H1 (cell line): ENCODE measurements at regions not wholly inside any gene's neighbourhood (a gene's known extent, or its start where the extent isn't known, plus 50 kb on each side); places are given as distances from the start of the nearest gene placed in this dataset.

ENCODE experiments used
- ASH2L ChIP-seq: fragments of 200-600, 300-600 bp; sonication (generic); IDR thresholded peaks from one replicate; pipeline ENCODE4 v1.7.1; 2017; ENCODE audit warnings: low read length
- BACH1 ChIP-seq: IDR thresholded peaks from 2 replicates; pipeline ENCODE4 v1.6.1; 2012; ENCODE audit warnings: low read length, improper control_type of control experiment
- BCL11A ChIP-seq, 2 experiments: IDR thresholded peaks; one replicate each; pipeline ENCODE4 v1.6.1; 2011; ENCODE audit warnings: low read depth in 2 of 2, low read length in 2 of 2, mild to moderate bottlenecking in 2 of 2
- EZH2 ChIP-seq: fragments of 200-600 bp; sonication (generic); IDR thresholded peaks from 2 replicates; pipeline ENCODE4 v1.7.1; 2012; ENCODE audit warnings: low read depth, mild to moderate bottlenecking, moderate library complexity, low read length, inconsistent platforms; ENCODE audit not compliant: severe bottlenecking
- FOSL1 ChIP-seq: IDR thresholded peaks from 2 replicates; pipeline ENCODE4 v1.6.1; 2011; ENCODE audit warnings: mild to moderate bottlenecking, low read depth, low read length, moderate library complexity; ENCODE audit not compliant: insufficient read depth
- NRF1 ChIP-seq: IDR thresholded peaks from 2 replicates; pipeline ENCODE4 v1.6.1; 2011; ENCODE audit warnings: mild to moderate bottlenecking, low read depth, low read length, improper control_type of control experiment
- RAD21 ChIP-seq, 2 experiments: IDR thresholded peaks in 1 of 2; conservative IDR thresholded peaks in 1 of 2; 2 replicates each; pipeline ENCODE4 v1.6.1; 2011; ENCODE audit warnings: low read depth in 2 of 2, low read length in 2 of 2, improper control_type of control experiment in 1 of 2, inconsistent platforms in 1 of 2, mild to moderate bottlenecking in 1 of 2, moderate library complexity in 1 of 2
- TF ChIP-seq, protein P1 (sequence below): fragments of 300-600 bp; sonication (generic); IDR thresholded peaks from 2 replicates; pipeline ENCODE4 v1.7.1; 2012; ENCODE audit warnings: low read length, moderate library complexity, mild to moderate bottlenecking, inconsistent platforms; ENCODE audit not compliant: insufficient replicate concordance

DNA sequence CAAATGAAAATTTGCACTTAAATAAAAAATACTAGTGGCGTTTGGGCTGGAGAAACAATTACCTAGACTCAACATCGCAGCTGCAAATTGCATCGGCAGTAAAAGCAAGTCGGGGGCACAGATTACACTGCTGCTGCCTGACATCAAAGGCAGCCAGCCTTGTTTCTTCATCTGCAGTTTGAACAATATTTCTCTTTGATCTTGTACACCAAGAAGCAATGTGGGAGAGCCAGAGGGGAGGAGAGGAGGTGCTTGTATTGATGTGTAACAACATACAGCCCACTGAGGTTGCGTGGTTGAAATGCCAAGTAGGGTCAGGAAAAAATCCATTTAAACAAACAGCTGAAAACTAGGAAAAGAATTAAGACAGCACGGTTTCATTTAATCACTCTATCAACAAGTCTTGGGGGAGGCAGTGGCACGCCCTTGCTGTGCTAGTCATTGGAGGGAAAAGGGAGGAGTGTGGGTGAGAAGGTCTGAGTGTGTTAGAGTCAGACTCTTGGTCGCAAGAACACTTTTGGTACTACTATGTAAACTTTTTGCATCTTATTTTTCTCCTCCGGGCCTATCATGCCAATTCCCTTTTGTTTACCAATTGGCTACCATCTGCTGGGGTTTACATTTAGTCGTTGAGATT is 456.5 kb downstream of the OMA1 start (continued):
- TF ChIP-seq, protein P1, sequence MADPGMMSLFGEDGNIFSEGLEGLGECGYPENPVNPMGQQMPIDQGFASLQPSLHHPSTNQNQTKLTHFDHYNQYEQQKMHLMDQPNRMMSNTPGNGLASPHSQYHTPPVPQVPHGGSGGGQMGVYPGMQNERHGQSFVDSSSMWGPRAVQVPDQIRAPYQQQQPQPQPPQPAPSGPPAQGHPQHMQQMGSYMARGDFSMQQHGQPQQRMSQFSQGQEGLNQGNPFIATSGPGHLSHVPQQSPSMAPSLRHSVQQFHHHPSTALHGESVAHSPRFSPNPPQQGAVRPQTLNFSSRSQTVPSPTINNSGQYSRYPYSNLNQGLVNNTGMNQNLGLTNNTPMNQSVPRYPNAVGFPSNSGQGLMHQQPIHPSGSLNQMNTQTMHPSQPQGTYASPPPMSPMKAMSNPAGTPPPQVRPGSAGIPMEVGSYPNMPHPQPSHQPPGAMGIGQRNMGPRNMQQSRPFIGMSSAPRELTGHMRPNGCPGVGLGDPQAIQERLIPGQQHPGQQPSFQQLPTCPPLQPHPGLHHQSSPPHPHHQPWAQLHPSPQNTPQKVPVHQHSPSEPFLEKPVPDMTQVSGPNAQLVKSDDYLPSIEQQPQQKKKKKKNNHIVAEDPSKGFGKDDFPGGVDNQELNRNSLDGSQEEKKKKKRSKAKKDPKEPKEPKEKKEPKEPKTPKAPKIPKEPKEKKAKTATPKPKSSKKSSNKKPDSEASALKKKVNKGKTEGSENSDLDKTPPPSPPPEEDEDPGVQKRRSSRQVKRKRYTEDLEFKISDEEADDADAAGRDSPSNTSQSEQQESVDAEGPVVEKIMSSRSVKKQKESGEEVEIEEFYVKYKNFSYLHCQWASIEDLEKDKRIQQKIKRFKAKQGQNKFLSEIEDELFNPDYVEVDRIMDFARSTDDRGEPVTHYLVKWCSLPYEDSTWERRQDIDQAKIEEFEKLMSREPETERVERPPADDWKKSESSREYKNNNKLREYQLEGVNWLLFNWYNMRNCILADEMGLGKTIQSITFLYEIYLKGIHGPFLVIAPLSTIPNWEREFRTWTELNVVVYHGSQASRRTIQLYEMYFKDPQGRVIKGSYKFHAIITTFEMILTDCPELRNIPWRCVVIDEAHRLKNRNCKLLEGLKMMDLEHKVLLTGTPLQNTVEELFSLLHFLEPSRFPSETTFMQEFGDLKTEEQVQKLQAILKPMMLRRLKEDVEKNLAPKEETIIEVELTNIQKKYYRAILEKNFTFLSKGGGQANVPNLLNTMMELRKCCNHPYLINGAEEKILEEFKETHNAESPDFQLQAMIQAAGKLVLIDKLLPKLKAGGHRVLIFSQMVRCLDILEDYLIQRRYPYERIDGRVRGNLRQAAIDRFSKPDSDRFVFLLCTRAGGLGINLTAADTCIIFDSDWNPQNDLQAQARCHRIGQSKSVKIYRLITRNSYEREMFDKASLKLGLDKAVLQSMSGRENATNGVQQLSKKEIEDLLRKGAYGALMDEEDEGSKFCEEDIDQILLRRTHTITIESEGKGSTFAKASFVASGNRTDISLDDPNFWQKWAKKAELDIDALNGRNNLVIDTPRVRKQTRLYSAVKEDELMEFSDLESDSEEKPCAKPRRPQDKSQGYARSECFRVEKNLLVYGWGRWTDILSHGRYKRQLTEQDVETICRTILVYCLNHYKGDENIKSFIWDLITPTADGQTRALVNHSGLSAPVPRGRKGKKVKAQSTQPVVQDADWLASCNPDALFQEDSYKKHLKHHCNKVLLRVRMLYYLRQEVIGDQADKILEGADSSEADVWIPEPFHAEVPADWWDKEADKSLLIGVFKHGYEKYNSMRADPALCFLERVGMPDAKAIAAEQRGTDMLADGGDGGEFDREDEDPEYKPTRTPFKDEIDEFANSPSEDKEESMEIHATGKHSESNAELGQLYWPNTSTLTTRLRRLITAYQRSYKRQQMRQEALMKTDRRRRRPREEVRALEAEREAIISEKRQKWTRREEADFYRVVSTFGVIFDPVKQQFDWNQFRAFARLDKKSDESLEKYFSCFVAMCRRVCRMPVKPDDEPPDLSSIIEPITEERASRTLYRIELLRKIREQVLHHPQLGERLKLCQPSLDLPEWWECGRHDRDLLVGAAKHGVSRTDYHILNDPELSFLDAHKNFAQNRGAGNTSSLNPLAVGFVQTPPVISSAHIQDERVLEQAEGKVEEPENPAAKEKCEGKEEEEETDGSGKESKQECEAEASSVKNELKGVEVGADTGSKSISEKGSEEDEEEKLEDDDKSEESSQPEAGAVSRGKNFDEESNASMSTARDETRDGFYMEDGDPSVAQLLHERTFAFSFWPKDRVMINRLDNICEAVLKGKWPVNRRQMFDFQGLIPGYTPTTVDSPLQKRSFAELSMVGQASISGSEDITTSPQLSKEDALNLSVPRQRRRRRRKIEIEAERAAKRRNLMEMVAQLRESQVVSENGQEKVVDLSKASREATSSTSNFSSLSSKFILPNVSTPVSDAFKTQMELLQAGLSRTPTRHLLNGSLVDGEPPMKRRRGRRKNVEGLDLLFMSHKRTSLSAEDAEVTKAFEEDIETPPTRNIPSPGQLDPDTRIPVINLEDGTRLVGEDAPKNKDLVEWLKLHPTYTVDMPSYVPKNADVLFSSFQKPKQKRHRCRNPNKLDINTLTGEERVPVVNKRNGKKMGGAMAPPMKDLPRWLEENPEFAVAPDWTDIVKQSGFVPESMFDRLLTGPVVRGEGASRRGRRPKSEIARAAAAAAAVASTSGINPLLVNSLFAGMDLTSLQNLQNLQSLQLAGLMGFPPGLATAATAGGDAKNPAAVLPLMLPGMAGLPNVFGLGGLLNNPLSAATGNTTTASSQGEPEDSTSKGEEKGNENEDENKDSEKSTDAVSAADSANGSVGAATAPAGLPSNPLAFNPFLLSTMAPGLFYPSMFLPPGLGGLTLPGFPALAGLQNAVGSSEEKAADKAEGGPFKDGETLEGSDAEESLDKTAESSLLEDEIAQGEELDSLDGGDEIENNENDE, result no peak
- TF ChIP-seq RAD21 (IDR thresholded peaks at IDR 0.05 in 1 of 2, conservative IDR thresholded peaks at IDR 0.05 in 1 of 2; ENCODE audit: low read depth in 2 of 2, low read length in 2 of 2) (no peak), ASH2L (no peak), FOSL1 (no peak), BACH1 (no peak), EZH2 (no peak), BCL11A (IDR thresholded peaks at IDR 0.05; ENCODE audit: low read depth in 2 of 2, low read length in 2 of 2) (no peak), NRF1 (no peak)
